ENCODE measurements at regions not wholly inside any gene's neighbourhood (a gene's known extent, or its start where the extent isn't known, plus 50 kb on each side); places are given as distances from the start of the nearest gene placed in this dataset.

DNA sequence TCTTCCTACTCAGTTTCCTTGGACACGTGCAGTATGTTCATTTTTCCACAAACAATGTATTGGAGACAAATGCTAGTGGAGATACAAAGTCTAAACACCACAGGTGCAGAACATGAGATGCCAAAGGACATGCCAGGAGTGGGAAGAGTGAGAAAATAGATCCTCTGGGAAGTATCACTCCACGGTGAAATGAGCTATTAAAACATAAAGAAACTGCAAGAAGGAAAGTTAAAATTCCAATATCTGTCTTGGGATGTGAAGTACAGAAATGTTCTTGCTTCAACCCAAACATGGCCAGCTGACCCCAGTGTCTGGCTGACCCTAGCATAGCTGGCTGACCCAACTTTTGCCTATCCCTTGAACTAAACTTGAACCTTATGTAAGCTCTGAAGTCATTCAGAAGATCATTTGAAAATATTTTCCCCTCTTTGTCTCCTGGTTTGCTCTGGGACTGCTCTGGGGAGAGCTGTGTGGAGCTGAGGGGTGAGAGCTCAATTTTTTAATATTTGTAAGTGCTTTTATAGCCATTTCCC lies 59.5 kb downstream of the FZD1 start:
- no peak for DNase-seq

DNA sequence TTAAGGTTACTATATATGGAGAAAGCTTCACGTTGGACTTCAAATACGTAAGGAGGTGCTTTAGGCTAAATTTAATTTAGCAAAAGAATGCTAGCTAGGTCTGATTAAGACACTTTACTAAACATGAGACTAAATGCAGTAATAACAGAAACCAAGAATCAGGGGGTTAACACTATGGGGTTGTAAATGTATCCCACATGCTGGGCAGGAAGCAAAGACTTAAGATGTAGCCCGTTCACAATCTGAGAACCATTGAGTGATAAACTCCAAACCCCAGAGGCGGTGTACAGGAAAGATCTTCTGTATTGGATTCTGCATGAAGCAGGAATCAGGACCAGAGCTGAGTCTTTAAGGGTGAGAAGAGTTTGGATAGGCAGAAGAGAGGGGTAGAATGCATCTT lies 60.4 kb downstream of the FZD1 start:
- DNase-seq, result no peak

DNA sequence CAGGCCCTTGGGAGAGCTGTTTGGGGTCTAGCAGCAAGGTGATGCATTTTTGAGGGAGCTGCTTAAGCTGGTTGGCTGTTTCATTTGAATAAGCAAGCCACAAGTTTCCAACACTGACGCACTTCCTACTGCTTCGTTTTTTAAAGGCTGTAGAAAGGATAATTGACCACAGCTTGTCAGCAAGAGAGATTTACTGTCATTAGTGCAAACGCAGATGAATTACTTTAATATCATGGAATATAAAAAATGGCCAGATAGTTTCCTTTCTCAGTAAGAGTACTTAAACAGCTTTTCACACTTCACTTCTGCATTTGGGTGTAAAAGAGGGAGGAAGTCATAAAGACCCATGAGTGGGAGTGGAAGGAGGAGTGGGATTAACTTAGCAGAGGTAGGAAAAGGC lies 61.5 kb downstream of the FZD1 start:
- peak; percentile 39 to 49 for DNase-seq

DNA sequence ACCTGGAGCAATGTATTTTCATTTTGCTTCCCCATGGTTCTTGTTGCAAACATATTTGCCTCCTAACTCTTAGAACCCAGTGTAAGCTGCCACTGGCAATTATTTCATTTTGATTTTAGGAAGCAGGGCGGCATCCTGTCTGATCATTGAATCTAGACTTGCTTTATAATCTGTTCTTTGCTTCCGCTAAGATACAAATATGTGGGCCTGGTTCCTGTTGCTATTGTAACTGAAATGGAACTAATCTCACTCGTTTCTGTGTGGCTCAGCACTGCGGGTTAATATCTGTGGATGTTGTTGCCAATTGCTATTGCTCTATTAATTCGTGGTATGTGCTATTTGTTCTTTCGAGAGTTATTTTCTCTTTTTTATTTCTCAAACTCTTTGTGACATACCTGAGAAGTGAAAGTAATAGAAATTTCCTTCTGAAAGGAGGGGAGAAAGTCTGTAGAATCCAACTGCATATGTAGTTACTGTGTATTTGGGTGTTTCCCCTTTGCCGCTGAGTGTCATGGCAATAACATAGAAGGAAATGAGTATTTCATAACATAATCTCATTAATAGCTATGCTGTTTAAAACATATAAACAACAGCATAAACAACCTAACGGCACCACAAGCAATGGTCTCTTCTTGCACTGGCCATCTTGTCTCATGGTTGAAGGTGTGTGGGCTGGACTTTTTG lies 62.4 kb downstream of the FZD1 start:
- peak in 1 of 2 donors; percentile 26 for DNase-seq

DNA sequence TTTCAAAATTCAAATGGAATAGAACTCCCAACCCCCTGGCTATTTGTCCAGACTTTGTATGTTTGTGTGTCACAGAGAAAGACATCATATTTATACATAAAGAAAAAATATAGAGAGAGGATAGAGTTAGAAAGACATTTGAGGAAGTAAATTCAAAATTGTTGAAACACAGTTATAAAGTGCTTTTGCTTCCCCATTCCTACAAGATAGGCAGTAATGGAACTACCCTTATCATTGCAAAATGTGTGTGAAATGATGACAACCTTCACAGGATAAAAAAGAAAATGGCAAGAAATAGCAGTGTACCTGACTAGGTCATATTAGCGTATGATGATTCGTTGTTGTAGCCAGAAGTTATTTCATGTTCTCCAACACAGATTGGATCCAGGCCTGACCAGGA lies 63.1 kb downstream of the FZD1 start:
- DNase-seq, result peak; percentile 68 to 79

DNA sequence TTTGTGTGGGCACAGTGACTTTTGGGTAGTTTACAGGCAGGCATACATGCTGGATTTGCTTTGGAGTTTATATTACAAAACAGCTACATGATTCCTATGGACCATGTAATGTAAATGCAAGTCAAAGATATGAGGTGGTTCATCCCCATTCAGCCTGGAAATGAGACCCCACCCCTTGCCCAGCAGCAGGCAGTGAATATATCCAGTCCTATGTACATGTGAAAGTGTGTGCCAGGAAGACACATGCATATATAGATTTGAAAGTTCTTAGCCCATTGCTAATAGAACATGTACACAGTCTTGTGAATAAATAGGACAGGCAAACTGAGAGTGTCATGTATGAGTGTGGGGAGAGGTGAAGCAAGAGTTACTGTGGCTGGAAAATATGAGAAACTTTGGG lies 65.3 kb downstream of the FZD1 start:
- no peak for DNase-seq

DNA sequence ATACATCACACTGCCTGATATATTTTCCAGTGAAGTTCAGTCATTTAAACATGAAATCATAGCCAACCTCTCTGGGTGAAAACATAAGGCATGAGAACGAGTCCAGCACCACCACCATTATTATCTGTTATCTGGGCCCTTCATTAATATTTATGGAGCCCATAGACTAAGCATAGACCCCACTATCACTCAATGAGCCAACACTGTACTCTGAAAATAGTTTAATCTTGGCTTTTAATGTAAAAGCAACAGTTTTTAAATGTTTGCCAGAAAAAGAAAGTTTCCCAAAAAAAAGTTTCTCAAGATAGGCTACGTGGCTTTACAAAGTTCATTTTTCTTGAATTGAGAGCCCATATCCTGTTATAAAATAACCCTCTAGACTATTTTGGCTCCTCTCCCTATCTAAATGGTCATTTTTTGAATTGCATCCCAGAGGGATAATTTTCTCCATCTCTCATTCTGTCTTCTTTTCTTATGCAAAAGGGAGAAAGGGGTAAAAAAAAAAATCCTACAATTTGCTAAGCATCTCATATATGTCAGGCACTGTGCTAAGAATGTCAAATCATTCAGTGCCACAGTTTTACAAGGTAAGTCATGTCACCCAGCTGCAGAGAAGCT lies 66.1 kb downstream of the FZD1 start:
- DNase-seq, result no peak

DNA sequence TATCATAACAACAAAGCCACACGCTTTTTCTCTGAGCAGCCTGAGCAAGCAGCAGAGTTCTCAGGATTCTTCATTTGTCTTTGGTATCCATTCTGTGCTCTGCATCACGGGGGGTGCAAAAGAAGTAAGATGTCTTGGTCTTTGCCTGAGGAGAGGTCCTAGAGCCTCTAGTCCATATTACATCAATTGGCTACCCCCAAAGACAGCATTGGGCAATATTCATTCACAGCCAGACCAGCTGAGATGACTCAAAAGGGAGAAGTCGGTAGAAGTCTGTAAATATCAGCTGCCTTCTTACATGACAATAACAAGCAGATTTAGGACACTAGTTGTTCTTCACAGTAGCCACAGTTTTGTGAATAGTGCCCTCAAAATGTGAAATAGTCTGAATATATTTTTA lies 66.6 kb downstream of the FZD1 start:
- peak; percentile 23 to 50 for DNase-seq

DNA sequence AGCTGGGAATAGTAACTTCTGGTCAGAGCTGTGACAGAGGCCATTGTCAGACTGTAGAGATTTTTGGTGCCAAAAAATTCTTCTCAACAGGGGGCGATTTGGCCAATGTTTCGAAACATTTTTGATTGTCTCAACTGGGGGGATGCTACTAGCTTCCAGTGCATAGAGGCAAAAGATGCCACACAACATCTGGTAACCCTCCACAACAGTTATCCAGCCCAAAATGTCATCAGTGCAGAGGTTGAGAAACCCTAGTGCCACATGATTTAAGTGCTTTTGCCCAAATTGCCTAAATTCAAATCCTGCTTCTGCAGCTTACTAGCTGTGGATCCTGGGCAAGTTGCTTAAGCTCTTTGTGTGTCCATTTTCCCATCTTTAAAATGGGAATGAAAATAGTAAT lies 71.9 kb downstream of the FZD1 start:
- peak; percentile 13 to 38 for DNase-seq

DNA sequence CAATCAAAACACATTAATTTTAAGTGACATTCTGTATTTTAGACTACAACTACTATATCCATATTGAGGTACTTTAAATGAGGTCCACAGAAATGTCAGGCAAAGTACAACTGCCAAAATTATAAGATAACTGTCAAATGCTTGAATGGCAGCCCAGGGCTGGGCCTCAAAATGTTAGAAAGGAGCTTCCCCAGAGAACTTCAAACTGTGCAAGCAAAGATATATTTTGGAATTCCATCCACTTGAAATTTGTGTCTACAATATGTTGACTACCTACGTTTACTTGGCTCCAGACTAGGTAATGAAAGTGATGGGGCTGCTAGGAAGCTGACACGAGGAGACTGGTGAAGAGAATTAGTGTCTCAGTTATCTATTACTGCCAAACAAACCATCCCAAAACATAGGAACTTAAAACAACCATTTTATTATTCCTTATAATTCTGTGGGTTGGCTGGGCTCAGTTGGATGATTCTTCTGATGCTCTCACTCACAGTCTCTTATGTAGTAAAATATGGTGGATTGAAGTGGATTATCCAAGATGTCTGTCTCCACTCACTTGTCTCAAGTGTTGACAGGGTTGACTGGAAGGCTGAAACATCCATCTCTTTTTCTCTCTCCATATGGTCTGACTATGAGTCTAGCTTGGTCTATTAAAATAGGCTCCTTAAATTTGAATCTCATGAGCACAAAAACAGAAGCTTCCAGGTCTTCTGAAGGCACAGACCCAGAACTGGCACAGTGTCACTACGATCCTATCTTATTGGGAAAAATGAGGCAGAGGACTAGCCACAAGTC lies 74.2 kb downstream of the FZD1 start:
- DNase-seq, result no peak

DNA sequence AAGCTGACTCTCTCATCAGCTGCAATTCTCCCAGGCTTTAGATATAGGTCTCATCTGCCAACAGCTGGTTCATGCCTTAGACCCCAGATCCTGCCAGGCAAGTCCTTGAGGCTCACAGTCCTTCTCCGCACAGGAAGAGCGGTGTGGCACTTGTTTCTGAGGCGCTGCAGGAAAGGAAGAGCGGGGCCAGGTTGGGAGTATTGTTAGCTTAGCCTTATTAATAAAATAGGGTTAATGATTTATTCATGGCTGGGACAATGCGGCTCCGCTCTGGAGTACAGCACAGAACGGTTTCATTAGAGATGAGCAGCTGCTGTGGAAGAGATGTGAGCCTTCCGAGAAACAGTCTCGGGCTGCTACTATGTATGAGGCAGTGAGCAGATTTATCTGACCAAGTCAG lies 78.1 kb downstream of the FZD1 start:
- DNase-seq, result no peak

DNA sequence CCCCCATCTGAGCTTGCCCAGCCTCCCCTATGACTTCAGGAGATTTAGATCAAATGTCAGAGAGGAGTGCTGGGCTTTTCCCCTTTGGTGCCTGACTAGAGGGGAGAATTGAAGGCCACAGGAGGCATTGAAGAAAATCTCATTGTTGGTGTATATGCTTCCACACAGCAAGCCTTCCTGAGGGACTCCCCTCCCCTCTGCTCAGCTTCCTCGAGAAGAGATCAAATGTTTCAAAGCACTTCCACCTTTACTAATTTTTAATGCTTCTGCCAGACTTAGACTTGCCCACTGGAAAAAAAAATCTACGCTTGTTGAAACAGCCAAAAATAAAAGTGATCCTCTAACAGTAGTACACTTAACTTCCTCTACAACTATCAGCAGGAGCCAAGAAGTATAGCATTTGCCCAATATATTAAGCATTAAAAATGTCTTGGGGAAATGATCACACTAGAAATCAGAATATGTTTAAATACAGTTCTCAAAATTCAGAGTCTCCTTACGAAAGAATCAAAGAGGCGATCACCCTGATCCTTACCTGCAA lies 79.3 kb downstream of the FZD1 start:
- DNase-seq, result no peak

DNA sequence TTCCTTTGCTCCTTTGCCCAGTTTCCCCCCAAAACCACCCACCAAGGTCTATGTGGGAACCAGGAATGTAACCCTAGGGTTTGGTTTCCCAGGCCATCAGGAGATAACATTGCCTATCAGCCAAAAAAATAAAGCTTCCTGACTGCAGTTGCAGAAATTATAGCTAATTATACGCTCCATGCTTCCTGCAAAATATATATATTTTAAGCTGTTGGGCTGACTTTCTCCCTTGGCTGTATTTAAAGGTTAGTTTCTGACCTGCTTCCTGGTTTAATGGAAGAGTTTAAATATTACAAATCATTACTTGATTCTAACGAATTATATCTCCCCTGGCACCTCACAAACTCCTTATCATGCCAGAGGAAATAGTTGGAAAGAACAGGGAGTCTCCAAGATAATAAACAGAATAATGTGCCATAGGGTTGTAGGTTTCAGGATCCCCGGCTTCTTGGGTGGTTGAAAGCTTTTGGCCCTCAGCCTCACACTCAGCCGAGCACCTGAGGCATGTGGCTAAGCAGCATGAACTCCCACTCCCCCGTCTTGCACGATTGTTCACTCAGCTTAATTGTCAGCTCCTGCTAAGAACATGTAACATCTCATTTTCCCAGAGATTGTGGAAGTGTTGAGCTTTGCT lies 79.9 kb downstream of the FZD1 start:
- no peak for DNase-seq

DNA sequence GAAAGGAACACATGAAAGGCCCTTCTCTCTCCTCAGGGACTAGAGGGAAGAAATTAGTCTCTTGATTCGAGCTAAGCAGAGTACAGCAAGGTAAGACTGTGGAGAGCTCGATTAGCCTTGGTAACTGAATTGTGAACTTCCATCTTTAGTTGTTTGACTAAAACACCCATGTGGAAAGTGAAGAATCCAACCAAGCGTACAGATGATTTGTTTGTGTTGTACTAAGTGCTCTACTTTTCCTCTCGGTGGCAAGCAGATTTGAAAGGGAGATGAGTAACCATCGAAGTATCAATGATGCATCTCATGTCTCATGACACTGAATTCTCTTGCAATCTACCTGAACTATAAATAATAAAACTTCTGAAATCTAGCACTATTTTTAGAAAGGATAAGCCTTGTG lies 80.7 kb downstream of the FZD1 start:
- no peak for DNase-seq

DNA sequence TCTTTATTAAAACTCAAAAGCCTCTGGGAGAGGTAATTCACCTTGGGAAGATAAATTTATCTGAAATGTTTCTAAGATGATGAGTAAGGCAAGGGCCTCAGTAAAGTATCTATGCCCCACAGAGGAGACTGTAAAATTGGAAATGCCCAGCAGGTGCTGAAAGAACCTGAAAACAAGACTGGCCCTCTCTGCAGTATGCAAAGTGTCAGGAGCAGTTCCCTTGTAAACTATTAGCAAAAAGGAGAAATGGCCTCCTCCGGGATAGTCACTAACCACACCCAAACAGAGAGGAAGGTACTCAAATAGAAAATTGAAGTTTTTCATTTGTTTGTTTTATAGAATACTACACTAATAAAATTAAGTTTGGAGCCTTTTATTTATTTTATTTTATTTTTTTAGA lies 81.2 kb downstream of the FZD1 start:
- peak; percentile 30 to 41 for DNase-seq

DNA sequence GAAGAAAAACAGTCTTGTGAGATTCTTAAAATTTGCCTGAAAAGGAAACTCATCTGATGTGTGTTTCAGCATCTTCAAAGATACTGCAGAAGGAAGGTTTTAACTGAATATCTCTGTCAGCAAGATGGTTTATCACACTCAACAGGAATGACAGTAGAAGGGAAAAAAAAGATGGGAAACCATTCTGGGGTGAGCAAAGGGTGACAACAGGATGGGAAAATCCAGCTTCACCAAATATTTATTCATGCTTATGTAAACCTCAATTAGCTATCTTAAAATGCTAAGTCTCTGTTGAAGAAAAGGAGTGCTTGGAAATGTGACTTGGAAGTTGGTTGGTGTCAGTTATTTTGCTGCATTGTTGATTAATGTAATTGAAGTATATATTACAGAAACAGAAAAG lies 82.2 kb downstream of the FZD1 start:
- DNase-seq, result no peak

DNA sequence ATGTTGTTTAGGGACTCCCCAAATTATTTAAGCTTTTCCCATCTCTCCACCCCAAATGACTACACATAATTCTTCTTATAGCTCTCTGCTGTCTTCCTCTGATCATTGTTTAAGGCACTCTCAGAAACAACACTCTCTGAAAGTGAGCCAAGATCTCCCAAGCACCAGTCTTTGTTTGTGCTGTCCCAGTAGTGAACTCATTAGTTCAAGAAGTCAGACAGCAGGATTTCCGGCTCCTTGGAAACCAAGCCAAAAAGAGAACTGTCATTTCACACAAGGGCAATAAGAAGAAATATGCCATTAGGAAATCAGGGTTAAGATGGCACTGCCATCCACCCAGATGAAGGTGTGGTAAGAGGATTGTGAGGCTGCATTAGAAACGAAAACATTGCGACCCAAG lies 83.1 kb downstream of the FZD1 start:
- DNase-seq, result peak; percentile 26 to 27

DNA sequence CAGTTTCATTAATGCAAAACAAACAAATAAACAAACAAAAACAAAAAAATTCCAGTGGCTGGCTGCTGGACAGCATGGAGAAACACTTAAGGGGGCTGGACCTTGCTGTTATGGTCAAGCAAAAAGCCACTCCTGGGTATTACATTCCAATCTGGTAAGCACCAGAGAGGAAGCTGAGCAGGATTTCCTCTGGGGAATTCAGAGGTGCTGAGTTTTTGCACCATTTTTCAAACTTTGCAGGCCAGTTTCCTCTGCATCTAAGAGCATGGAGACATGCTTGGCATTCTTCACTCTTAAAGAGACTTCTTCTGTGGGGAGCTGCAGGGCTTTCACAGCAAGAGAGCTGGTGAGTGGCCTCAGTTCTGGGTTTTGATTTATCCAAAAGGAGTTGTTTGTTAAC lies 84.5 kb downstream of the FZD1 start:
- no peak for DNase-seq

DNA sequence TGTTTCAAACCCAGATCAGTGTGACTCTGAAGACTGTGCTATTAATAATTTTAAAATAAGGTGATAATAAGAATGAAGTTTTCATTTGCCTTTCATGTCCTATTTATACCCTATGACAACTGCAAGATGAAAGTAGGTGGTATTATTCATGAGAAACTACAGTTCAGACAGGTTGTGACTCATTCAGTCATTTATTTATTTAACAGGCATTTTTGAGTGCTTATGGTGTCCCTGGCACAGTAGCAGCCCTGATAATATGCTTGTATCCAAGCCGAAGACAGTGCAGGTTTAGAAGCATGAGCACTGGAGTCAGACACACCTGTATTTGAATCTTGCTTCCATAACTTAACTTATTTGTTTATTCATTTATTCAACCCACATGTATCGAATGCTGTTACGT lies 87.1 kb downstream of the FZD1 start:
- no peak for DNase-seq

DNA sequence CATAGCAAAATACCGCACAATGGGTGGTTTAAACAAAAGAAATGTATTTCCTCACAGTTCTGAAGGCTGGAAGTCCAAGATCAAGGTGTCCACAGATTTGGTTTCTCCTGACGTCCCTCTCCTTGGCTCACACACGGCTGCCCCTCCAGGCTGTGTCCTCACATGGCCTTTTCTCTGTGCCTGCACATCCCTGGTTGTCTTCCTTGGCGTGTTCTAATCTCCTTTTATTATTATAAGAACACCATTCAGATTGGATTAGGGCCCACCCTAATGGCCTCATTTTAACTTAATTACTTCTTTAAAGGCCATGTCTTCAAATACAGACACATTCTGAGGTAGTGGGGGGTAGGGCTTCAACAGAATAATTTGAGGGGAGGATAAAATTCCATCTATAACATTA lies 87.9 kb downstream of the FZD1 start:
- no peak for DNase-seq

DNA sequence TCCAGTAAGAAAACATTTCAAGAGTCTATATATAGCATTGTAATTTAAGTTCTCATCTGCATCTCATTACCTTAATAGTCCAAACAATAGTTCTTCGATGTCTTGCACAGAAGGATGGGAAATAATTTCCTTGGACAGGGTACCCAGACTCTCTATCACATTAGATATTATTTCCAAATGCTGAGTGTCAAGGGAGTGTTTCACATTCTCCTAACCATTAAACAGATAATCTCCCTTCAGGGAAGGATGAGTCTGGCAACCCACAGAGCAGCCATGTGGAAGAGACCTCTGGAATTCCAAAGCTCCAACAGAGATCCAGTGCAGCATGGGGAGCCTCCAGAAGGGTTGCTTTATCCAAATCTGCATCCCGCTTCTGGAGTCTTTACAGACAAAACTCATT lies 89.6 kb downstream of the FZD1 start:
- DNase-seq, result no peak

DNA sequence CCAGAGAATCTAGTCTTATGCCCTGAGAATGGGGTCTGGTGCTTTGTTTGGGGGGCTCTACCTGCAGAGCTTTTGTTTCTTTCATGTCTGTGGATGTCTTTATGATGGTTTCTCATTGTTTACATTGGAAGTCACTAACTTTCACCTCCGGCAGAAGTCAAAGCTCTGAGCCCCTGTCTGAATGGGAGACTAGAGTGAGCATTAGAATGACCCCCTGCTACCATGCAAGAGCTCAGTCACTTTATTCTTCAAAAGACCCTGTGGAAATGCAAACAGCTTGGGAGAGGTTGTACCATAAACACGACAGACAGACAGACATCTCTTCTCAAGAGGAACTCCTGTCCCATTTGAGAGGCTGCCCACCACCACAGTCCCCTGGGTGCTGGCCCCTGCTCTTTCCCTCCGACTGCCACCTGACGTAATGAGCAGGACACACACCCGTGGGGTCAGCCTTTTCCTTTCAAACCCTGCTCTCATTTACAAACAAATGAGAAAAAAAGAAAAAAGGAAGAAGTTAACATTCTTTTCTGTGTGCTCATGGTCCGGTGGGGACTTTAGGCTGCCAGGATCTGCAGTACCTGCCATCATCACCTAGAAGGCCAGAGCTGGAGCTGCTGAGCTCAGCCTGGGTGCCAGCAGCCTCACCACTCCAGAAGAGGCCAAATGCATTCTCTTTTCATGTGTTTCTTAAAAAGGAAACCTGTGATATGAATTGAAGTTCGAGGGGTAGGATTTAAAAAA lies 91.6 kb downstream of the FZD1 start:
- no peak for DNase-seq

DNA sequence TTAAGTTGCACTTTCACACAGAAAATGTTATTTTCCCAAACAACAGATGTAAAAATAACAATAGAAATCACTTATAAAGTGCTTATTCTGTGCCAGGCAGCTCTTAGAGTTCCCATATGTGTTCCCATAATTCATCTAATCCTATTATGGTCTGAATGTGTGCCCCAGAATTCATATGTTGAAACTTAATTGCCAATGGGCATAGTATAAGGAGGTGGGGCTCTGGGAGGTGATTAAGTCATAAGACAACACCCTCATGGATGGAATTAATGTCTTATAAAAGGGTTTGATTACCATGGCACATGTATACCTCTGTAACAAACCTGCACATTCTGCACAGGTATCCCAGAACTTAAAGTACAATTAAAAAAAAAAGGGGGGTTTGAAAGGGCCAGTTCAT lies 92.7 kb downstream of the FZD1 start:
- DNase-seq, result no peak

All from inflammatory macrophage treated with lipopolysaccharide for 1 hour (primary cell).